Retinal pigment epithelial cell (primary cell): ENCODE measurements at regions not wholly inside any gene's neighbourhood (a gene's known extent, or its start where the extent isn't known, plus 50 kb on each side); places are given as distances from the start of the nearest gene placed in this dataset.

ENCODE experiments used
- DNase-seq: peaks from one replicate; pipeline ENCODE4 v3.0.0-alpha.2; 2010; ENCODE audit warnings: low read depth
- H3K4me3 ChIP-seq: 2 replicates; pipeline ENCODE4 v1.5.1; 2011; ENCODE audit warnings: mild to moderate bottlenecking, low read length, control low read depth, moderate library complexity
- TF ChIP-seq, protein P1 (sequence below): conservative IDR thresholded peaks from 2 replicates; pipeline ENCODE4 v1.5.1; 2011; ENCODE audit warnings: low read depth, low read length, control low read depth, inconsistent platforms

DNA sequence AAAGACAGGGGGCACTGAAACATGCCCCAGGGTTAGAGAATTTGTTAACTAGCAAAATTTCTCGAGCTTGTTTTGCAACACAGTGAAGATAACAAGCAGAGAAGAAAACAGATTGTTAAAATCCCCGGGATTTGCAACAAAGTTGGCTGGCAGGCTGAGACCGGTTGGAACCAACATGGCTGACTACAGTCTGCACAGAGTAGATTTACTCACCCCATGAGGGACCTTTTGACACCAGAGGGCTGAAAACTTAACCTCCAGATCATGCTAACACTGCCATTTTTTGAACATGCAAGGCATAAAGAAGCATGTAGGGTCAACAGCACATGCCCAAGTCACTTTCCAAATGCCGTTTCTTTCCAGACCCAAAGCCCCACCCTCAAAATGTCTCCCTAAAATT, 95.2 kb upstream of the TMEM26 start:
- DNase-seq: no peak
- H3K4me3 ChIP-seq: no peak overlapping the region
- TF ChIP-seq, protein P1, sequence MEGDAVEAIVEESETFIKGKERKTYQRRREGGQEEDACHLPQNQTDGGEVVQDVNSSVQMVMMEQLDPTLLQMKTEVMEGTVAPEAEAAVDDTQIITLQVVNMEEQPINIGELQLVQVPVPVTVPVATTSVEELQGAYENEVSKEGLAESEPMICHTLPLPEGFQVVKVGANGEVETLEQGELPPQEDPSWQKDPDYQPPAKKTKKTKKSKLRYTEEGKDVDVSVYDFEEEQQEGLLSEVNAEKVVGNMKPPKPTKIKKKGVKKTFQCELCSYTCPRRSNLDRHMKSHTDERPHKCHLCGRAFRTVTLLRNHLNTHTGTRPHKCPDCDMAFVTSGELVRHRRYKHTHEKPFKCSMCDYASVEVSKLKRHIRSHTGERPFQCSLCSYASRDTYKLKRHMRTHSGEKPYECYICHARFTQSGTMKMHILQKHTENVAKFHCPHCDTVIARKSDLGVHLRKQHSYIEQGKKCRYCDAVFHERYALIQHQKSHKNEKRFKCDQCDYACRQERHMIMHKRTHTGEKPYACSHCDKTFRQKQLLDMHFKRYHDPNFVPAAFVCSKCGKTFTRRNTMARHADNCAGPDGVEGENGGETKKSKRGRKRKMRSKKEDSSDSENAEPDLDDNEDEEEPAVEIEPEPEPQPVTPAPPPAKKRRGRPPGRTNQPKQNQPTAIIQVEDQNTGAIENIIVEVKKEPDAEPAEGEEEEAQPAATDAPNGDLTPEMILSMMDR: no peak

DNA sequence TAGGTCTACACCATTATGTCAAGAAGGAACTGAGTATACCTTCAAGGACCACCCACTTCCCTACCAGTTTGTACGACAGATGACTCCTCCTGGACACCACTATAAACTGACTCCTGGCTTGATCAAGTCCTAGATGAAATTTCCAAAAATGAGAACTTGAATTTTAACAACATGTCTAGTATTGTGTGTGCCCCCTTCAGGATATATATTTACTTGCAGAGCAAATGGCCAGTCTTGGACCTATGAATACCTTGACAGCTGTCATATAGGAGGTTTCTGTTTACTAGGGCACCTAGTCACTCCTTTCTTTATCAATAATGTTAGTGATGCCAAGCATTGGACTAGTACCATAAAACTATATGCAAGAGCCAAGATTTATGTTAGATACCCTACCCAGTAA, 94.1 kb upstream of the TMEM26 start:
- TF ChIP-seq, protein P1: no peak
- no peak for DNase-seq
- H3K4me3 ChIP-seq: no peak overlapping the region

DNA sequence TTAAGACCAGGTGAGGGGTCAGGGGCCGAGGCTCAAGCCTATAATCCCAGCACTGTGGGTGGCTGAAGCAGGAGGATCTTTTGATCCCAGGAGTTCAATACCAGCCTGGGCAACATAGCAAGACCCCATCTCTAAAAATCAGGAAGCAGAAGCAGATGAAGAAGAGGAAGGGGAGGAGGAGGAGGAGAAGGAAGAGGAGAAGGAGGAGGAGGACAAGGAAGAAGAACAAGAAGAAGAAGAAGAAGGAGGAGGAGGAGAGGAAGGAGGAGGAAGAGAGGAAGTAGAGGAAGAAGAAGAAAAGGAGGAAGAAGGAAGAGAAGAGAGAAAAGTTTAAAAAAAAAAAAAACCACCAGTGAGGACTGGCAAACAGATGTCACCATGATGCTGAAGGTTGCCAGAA, 92.0 kb upstream of the TMEM26 start:
- TF ChIP-seq, protein P1: no peak
- DNase-seq: no peak
- H3K4me3 ChIP-seq: no peak overlapping the region

DNA sequence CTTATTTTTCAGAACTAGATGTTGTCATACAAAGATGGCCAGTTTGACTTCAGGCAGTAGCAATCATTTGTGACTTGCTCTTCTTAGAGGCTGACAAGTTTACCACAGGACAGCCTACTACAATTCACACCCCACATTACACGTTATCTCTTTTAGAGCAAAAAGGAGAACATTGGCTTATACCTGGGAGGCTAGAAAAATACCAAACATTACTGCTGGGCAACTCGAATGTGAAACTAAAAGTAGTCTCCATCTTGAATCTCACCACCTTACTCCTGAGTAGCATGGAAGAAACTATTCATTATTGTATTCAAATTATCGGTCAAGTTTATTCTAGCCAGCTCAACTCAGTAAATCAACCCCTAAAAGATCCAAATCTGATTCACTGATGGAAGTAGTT, 90.7 kb upstream of the TMEM26 start:
- TF ChIP-seq, protein P1: no peak
- no peak overlapping the region for H3K4me3 ChIP-seq
- DNase-seq: no peak

DNA sequence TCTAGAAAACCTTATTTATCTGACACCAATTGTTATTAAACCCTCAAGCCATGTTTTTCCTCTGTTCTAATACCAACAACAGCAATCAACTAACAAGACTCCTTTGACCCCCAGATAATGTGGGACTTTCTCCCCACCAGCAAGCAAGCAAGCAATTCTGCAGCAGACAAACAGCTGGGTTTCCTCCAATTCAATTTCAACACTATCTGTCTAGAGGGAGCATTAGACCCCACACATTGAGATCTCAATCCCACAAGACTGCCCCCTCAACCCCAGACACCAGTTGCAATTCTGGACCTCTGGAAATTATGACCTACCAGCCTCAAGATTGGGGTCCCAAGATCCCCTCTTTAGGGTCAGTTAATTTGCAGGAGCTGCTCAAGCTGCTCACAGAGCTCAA, 89.4 kb upstream of the TMEM26 start:
- no peak for DNase-seq
- no peak overlapping the region for H3K4me3 ChIP-seq
- TF ChIP-seq, protein P1: no peak

DNA sequence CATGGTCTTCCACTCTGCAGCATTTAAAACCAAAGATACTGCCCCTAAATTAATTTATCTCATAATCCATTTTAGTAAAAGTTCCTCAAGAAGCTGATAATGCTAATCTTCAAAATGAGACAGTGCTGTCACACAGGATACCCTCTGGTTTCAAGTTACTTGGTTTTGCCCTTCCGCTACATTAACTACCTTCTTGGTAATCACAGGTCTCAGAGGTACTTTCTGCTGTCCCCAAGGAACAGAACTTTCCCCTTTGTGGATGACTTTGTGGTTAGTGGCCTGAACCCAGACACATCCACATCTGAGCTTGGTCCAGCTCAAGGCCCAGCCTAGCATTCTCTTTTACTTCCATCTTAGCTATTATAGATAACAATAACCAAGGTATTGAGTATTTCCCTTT, 88.8 kb upstream of the TMEM26 start:
- TF ChIP-seq, protein P1: no peak
- H3K4me3 ChIP-seq: no peak overlapping the region
- no peak for DNase-seq

DNA sequence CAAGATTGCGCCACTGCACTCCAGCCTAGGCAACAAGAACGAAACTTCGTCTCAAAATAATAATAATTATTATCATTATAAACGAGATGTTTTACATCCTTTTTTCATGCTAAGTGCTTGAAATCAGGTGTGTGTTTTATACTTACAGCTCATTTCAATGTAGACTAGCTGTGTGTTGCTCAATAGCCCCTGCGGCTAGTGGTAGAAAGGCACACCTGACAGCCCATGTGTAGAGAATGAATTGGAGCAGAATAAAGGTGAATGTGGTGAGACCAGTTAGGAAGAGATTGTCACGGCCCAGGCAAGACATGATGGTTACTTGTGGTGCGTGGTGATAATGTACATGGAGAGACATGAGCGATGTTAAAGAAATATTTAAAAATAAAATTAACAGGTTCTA, 86.7 kb upstream of the TMEM26 start:
- no peak for DNase-seq
- TF ChIP-seq, protein P1: no peak
- no peak overlapping the region for H3K4me3 ChIP-seq
